ENCODE measurements at regions not wholly inside any gene's neighbourhood (a gene's known extent, or its start where the extent isn't known, plus 50 kb on each side); places are given as distances from the start of the nearest gene placed in this dataset.

DNA sequence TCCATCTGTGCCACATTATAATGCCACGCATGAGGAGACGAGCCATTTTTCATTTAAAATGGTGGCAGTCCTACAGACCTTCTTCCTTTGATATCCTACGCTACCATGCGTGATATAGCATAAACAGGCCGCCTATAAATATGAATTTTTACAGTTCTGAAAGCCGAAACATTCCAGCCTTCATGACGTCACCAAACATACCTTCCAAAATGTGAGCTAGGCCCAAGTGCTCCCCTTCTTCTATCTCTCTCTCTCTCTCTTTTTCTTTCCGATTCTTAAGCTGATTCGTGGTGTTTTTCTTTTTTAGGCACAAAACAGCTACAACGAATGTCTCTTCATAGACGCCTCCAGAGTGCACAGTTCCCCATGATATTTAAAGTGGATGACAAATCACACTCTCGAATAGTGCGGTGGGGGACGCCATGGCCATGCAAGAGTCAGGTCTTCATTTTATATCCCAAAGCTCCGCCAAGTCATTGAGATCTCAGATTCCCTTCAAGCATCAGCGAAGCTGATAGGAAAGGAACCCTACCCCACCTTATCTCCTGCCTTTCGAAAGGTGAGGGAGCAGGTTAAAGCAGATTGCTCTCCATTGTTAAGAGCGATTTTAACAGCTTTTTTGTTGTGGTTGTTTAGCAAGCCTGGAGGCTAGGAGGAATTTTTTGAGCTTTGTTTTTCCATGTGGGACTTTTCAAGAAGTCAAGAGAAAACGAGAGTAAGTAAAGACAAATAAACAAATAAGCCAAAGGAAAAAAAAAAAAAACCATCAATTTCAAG, 436.3 kb downstream of the CMPK2 start:
- no peak for DNase-seq

DNA sequence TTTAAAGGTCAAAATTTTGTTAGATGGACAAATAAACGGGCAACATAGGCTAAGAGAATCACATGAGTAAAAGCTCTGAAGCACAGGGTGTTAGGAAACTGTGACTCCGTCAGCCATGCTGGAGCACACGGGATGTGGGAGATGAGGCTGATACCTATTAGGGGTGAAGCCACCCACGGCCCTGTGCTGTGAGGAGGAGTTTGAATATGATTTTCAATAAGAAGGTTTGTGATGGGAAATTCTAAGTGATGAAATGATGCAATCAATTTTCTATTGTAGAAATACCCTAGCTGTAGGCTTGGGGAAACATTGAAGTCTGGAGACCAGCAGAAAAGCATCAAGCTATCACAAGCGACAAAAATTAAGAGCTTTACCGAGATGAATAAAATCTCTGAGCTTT, 431.3 kb downstream of the CMPK2 start:
- no peak for DNase-seq

DNA sequence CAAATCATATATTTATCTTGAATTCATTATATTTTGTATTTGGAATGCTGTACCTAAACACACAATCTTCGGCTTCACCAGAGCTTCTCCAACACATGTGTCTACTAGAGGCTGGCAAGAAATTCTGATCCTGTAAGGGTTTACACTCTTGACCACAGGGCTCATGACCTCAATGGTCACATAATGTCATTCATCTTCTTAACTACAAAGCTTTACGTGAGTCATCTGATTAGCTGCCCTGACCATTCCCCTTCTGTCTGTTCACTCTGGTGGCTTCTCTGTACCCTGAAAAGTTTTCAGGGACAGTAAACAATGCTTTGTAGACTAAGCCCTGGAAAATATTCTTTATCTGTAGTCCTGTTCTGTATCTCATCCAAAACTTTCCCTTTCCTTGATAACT, 423.9 kb downstream of the CMPK2 start:
- DNase-seq, result no peak

DNA sequence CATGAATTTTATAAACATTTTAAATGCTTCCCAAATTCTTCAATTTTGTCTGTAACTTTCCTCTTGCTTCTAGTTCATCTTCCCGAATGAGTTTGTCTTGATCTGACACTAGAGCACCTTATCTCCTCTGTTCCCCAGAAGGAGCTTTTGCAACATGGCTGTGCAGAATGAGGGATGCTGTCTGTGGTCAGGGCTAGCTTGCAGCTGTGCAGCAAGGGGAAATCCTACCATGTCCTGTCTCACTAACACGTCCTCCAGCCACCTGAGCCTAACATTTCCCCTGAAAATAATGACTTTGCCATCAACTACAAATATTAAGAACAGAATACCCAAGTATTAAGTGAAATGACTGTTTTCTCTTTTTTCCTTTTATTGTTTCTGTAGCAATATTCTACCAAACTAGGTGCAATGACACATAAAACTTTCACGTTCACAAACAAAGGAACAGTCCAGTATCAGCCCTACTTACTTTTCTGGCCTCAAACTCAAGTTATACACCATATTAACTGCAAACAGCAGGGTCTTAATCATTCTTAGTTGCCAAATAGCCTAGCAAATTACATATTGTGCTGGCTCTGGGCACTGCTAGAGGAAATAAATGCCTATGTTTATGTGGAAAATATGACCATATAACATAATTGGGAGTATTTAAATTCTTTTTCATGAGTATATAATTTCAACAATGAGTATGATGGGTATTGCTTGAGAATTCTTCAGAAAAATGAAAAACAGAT, 423.3 kb downstream of the CMPK2 start:
- DNase-seq, result no peak

DNA sequence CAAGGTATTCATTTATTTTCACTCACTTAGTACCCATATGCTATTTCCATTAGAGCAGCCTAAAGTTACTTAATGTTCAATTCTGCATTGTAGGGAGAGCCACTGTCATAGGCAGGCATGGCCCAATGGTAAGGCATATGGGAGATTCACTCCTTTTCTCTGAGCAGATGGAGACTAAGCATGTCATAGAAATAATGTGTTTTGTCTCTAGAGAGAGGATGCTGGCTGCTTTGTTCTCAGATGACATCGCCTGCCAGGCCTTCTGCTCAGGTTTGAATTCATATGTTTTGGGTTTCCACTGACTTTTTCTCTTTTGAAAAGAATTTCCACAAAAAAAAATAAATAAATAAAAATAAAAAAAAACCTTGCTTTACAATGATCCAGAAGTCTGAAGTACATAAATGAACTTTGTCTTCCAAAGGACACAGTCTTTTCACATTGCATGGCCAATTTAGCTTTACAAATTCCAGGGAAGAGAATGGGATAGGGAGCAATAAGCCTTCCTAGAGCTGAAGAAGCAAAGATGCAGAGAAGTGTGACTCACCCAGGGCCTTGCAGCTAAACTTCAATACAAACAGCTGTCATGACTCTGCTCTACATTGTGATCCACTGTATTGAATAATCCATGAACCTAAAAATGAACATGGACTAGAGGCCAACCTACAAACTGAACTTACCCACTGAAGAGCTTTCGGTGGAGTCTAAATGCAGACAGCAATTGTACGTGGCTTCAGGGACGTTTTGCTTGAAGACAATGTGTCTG, 422.5 kb downstream of the CMPK2 start:
- peak; percentile 53 for DNase-seq

DNA sequence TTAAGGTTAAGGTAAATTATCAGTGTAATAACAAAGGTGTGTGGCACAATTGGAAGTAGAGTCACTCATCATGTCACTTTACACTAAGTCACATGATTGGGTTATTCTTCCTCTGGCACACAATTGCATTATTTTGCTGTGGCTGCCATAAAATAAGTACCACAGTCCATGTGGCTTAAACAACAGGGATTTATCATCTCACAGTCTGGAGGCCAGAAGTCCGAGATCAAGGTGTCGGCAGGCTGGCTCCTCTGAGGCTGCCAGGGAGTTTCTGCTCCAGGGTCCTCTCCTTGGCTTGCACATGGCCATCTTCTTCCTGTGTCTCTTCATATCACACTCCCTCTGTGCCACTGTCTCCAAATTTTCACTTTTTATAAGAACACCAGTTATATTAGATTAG, 421.2 kb downstream of the CMPK2 start:
- no peak for DNase-seq

DNA sequence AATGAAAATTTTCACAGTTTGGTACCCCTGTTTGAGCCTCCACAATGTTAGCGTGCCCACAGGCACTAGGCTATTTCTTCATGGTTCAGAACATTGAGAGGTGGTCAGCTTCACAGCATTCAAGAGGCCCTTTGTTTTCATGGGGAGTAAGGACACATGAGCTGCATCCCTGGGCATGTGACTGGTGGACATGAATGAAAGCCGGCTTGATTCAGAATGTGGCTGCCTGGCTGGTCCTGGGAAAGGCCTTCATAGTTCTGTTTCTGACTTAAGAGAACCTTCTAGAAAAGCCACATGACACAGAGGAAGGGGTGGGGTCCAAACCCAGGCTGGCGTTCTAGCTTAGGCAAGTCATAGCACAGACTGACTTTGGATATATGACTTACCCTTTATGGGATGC, 420.6 kb downstream of the CMPK2 start:
- DNase-seq, result no peak

DNA sequence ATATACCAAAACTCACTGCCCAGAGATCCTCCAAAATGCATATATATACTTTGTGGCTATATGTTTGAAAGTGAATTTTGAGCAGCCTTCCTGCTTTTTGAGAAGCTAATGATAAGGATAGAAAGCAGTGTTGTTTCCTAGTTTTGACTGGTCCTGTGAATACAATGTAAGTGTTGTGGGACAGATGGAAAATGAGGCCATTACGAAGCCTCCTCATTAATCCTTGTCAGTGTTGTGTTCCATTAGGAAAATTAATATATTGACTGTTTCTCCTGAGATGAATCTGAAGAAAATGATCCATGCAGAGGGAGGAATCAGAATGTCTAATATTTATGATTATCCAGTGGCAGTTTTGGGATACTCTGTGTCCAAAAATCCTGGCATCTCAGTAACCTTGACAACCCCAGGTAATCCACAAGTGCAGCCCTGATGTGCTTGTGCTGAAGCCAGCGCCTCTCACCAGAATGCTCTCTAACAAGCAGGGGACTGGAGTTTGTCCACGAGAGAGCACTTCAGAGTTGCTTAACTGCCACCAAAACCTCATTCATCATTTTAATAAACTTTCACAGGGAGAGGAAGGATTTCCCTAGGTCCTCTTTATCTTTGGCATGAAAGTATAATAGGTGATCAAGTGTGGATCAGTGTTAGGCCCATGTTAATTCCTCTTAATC, 418.6 kb downstream of the CMPK2 start:
- no peak for DNase-seq

DNA sequence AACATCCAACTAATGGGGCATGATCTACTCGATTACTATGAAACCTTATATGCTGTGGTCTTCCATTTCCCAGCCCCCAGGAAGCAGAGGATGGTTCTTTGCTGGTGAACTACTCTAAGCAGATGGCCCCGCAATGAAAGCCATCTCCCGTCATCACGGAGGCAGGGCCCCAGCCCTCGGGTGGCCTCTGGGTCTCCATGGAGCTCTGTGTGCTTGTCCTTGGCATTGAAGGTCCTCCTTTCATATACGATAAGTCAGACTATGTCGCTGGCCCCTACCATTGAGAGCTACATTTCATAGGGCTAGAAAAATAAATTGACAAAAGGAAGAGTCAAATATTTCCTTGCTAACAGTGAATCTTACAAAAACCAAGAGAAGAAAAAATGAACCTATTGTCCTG, 416.8 kb downstream of the CMPK2 start:
- no peak for DNase-seq

DNA sequence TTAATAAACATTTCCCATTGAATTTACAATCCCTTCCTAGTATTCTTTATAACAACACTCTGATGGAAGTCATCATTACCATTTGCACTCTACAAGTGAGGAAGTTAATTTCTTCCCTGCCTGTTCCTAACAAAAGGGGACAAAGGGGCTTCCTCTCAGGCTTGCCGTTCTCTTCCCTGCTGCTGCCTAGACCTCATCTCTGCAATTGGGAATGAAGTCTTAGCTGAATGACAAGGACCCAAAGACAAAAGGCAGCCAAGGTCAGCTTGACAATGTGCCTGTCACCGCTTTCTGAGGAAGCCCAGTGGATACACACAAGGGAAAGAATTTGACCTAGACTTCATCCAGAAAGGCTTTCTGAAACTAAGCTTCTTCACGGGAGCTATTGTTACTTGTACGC, 416.4 kb downstream of the CMPK2 start:
- DNase-seq, result peak; percentile 74

DNA sequence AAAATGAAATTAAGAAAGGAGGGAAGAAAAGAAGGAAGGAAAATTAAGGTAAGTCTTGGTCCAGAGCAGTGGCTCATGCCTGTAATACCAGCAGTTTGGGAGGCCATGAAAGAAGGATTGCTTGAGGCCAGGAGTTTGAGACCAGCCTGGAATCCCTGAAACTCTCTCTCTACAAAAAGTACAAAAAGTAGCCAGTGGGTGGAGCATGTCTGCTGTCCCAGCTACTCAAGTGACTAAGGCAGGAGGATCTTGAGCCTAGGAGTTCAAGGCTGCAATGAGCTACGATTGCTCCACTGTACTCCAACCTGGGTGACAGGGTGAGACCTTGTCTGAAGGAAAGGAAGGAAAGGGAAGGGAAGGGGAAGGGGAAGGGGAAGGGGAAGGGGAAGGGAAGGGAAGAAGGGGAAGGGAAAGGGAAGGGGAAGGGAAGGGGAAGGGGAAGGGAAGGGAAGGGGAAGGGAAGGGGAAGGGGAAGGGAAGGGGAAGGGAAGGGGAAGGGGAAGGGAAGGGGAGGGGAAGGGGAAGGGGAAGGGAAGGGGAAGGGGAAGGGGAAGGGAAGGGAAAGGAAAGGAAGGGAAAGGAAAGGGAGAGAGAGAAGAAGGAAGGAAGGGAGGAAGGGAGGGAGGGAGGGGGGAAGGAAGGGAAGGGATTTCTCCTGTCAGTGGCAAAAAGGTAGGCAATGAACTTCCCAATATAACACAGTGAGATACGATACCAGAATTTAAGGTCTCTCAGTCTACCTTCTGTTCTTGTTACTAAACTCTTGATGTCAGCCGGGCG, 412.8 kb downstream of the CMPK2 start:
- DNase-seq, result no peak

DNA sequence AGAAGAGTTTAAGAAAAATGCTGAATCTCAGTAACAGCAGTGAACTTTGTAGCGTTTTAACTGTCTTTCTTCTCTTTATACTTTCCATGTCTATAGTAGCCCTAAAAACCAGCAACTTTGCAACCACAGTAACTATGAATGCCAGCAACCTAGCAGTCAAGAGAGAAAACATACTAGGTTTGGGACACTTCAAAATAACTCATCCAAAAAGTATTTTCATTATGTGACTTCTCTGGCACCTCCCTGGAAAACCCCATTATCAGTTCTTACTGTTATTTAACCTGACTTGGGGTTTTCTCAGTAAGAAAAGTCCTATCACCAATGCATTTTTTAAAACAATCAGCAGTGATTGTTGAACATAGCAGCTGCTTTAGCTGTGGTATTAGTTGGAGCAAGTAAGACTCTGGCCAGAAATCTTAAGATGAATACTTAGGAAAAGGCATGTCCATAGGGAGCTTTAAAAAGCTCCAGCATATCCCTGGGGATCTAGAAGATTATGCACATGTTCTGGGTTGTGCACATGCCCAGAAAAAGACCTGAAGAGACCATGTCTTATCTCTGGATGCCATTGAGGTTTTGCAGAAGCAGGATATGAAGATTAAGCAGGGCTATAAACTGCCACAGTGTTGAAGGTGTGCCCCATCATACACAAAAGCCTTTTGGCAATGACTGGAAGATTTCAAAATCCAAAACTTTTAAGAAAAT, 411.3 kb downstream of the CMPK2 start:
- no peak for DNase-seq

DNA sequence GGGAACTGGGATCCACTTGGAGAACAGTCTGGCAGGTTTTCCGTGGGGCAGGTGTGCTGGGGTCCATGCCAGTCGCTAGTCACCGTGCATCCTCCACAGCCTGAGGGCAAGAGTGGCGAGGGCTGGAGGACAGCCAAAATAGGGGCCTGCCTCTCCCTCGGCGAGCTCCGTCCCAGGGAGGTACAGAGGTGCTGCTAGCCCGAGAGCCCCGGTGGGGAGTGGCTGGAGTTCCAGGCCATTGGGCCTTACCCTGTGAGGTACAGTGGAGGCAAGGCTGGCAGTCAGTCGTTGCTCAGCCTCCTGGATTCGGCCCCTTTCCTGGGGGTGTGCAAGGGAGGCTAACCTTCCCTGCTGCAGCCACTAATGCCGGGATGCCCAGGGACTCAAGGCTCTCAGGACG, 406.6 kb downstream of the CMPK2 start:
- no peak for DNase-seq

DNA sequence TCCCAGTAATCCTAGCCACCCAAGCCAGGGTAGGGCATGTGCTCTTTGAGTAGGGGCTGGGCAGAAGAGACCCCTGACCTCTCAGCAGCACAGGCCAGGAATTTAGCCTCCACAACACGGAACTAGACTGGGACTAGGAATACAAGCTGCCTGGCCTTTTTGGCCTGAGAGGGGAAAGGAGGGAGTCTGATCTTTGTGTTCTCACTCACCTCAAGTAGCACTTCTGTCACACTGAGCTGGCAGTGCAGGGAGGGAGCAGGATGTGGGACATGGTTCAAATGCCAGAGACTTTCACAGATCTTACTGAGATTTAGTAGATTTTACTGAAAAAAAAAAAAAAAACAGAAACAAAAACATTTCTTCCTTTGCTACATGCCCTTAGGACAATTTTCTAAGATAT, 395.2 kb downstream of the CMPK2 start:
- DNase-seq, result no peak

DNA sequence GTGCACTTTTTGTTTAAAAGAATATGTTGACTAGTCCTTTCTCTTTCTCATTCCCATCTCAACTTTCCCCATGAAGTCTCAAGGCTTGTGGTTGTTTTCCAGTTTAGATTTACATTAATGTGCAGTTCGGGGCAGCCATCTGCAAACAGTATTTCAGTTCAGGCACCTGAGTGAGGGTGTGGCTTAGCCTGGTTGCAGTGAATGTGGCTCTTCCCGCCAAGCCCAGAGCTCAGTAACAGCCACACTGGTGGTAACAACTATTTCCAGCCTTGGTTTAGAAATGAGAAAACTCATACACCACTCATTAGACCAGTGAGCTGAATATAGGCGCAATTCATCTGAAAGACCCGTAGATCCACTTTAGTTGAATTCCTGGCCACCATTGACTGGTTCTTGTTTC, 394.3 kb downstream of the CMPK2 start:
- no peak for DNase-seq

DNA sequence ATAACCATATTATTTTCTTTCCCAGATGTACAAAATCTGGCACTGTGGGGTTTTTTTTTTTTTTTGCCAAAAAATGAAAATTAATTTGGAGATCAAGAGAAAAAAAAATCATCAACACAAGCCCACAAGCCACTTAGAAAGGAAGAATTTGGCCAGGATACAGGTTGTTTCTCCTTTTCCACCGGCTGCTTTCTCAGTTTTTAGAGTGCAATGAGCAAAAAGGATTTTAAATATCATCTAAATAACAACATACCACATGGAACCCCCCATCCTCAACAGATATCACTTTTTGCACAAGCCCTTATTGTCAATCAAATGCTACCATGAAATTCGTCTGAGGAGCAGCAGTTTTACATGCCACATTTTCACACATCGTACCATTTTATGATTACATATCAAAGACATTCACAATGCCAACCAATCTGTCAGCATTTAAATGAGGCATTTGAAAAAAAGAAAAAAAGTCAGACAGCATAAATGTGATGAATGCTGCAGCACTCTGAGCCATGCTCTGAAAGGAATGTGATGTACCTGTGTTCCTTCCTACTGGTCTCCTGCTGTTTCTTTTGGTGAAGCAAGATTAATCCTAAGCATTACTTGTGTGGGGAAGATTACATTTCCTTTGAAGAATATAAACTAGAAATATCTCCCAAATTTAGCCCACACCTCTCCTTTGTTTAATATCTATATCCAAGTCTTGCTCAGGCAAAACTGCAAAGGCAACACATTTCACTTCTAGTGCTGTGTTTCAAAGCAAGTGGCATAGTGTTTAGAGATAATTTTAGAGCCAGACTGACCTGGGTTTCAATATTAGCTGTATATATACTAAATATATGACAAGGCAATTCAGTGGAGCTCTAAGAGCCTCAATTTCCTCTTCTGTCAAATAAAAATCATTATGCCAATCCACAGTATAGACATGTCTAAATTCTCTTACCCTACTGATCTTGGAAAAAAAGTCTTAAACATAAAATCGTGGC, 391.3 kb downstream of the CMPK2 start:
- DNase-seq, result no peak

DNA sequence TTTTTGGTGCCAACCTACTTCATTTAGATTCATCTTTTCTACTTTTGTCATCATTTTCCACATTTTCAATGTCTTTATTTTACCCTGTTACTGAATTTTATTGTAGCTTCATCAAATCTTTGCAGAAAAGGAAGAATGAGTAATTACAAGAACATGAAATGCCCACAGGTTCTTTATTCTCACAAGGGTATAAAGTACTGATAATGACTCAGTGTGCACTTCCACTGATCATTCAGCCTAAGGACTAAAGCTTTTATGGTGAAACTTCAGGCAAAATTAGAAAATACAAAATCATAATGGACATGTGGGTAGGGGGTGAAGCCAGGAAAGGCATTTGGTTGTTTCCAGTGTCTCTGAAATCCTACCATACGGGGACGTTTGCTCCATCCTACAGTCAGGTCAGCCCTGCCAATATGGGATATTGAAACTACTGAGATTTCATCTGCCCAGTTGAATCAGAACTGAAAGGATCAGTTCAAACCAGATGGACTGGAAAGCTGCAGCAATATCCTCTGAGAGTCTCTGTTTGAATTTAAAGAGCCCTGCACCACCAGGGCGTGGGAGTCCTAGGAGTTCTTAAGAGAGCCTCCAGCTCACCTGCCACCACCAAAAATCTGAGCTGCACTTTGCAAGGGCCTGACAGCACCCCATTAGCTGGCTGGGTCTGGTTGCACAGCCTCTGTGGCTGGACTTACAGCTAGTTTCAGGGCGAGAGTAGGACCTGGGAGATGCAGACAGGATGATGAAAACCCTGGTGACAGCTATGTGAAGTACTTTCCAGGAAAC, 390.4 kb downstream of the CMPK2 start:
- DNase-seq, result no peak

DNA sequence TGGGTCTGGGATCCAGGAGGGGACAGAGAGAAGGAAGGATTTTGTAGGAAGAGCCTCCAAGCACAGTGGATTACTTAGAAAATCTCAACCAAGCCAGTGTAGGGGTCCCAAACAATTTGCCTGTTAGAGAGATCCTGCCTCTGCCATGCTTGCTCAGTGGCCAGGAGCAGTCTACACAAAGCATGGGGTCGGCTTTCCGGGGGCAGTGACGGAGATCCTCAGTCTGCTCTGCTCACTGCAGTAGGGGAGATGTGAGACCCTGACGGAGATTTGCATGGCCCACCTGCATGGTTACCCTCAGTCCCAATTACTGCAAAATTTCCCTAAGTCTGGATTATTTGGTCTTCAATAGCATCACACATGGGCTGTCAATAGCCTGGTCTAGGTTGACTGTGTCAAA, 385.2 kb downstream of the CMPK2 start:
- DNase-seq, result no peak

DNA sequence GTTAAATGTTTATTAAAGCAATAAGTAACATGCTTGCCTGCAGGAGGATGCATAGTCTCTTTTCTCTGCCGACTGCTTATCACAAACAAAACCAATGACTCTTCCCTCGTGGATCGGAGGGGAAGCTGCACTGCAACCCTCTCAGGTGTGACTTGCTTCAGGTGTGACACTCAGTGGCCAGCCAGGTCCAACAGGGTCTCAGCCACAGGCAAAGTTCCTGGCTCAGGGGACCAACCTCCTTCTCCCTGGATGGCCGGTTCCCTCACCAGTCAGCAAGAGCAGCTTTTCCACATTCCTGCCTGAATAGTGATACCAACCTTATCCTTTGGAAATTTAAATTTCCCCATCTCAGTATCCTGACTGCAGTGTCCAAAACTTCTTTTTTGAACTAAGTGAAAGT, 383.5 kb downstream of the CMPK2 start:
- no peak for DNase-seq

DNA sequence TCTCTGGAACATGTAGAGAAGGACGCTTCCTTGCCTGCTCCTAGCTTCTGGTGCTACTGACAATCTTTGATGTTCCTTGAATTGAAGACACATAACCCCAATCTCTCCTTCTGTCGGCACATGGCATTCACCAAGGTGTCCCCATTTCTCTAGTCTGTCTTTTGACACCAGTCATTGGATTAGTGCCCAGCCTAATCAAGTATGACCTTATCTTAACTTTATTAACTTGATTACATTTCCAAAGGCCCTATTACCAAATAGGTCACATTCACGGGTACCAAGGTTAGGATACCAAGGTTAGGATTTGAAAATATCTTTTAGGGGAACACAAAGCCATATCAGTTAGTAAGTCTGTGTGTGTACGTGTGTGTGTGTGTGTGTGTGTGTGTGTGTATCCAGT, 377.9 kb downstream of the CMPK2 start:
- no peak for DNase-seq
